GM18505 (cell line): ENCODE measurements at regions not wholly inside any gene's neighbourhood (a gene's known extent, or its start where the extent isn't known, plus 50 kb on each side); places are given as distances from the start of the nearest gene placed in this dataset.

Experiments
- ATAC-seq: cut with Tn5 transposase; IDR thresholded peaks from one replicate; pipeline ENCODE4 v1.9.1; 2021; ENCODE audit not compliant: unreplicated experiment
- POLR2A ChIP-seq: IDR thresholded peaks from 4 replicates; pipeline ENCODE4 v1.6.1; 2011; ENCODE audit warnings: borderline replicate concordance; ENCODE audit not compliant: insufficient read depth, insufficient read length; ENCODE audit errors: extremely low read depth

DNA sequence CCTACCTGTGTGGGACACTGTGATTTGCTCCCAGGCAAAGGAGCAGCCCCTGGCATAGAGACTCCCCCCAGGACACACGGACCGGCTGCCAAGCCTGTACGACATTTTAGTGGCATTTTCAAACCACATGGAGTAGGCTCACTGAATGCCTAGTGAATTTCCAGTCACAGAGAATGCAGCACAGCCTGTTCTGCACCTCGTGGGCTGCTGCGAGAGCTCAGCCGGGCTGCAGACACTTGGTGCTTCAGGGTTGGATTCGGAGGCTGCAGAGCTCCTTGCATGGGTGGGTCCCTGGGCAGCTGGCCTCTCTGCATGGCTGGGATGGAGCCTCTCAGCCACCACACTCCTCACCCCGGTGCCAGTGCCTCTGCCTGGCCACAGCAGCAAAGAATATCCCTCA lies 51.2 kb upstream of the HNF1B start:
- no peak for ATAC-seq
- TF ChIP-seq POLR2A = no peak
